ENCODE measurements at regions not wholly inside any gene's neighbourhood (a gene's known extent, or its start where the extent isn't known, plus 50 kb on each side); places are given as distances from the start of the nearest gene placed in this dataset.

DNA sequence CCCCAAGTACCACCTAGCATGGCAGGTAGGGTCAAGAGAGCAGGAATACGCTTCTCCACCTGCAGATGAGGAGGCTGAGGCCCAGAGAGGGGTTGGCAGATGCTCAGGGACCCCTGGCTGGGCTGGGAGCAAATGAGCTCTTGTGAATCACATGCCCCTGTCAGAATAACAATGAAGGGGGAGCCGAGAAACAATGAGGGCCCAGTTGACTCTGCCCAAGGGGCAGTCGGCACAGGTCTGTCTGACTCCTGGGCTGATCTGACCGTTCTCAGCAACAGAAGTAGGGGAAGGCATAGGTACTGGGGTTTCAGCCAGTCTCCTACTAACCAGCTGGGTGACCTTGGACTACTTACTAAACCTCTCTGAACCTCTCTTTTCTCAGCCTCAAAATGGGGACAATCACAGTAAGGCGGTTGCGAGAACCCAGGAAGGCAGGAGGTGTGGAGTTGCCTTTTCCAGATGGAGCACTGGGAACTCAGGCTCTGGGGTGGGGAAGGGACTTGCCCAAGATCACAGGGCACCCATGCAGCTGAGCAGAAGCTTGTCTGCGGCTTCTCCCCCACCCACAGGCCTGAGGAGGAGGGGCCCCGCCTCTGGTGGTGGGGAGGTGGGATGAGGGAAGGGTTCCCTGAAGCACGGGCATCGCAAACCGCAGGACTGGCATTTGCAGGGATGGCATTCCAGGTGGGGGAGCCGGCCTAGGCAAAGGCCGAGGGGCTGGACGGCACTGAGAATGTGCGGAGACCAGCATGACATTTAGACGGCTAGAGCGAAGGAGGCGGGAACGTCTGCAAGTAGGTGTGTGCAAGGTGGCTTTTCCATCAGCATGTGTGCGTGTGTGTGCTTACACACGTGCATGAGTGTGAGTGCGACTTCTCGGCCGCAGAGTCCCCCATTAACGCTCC, 163.0 kb downstream of the MN1 start:
- DNase-seq (ENCODE audit: low spot score): no peak

DNA sequence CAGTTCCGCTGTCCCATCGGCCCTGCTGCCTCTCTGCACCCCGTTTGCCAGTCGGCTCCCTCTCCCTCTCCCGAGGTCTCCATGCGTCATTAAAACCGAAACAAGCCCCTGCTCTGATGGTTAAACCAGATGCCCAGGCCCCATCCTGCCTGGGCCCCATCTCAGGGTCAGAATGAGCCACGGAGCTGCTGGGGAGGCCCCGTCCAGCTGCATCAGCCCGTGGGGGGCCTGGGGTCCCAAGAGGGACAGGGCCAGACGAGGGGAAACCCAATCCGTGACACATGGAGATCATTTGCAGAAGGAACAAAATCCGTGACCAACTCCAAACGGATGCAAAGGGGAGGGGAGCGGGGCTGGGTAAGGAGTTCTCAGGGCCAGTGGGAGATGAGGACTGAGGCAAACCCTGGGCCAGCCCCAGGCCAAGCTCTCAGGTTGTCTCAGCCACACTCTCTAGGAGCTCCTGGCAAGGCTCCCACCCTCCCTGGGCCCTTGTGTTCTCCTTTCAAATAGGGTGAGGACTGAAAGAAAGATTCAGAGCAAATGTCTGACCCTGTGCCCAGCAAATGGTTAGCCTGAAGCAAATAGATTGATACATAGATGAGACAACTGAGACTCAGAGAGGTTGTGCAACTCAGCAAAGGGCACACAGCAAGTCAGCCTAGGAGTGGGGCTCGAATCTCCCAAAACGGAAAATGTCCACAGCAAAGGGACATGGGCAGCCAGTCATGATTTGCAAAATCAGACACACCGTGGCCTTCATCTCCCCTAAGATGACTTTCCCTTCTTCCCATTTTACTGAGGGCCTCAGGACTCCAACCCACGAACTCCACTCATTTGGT, 162.1 kb downstream of the MN1 start:
- no peak for DNase-seq (ENCODE audit: low spot score)

DNA sequence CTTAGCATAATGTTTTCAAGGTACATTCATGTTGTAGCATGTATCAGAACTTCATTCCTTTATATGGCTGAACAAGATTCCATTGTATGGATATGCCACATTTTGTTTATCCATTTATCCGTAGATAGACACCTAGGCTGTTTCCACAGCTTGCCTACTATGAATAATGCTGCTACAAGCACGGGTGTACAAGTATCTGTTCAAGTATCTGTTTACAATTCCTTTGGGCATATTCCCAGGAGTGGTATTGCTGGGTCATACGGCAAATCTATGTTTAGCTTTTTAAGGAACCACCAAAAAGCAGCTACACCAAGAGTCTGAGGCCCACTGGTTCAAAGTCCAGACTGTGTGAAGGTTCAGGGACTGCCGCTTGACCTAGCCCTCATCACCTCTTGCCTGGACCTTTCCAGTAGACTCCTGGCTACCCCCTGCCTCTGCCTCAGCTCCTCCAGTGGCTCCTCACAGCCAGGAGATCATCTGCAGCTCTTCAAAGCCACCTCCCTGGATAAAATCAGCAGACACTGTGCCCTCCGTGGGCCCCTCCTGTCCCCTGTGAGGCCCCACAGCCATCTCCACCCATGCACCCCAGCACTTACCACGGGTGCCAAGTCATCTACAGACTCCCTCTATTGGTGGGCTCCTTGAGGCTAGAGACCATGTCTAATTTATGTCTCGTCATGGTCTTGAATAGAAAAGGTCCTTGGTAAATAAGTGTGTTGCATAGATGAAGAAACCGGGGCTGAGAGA, 160.3 kb downstream of the MN1 start:
- DNase-seq (ENCODE audit: low spot score): no peak

DNA sequence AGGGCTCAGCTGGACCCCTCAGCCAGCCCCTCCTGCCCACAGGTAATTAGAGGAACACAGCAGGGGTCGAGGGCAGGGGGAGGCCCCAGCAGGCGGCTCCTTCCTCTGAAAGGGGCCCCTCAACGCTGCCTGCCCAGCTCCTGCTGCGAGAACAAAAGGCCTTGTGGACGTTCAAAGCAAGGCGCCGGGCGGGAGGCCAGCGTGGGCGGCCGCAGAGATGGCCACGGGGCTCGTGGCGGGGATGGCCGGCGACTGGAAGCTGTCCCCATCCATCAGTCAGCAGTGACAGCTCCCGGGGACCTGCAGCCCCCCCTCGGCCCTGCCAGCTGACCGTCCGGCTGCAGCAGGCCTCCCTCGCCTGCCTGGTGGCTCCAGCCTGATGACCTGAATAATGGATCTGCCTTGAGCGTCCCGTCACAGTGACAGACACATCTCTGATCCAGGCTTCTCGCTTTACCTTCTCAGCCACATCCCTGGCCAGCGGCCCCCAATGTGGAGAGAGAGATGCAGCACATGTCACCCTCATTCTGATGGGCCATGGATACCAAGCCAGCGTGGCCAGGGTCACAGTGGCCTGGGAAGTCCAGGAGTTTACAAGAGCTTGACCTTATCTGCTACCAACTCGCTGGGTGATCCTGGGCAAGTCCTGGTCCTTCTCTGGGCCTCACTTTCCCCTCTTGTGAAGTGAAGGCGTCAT, 159.3 kb downstream of the MN1 start:
- no peak for DNase-seq (ENCODE audit: low spot score)

DNA sequence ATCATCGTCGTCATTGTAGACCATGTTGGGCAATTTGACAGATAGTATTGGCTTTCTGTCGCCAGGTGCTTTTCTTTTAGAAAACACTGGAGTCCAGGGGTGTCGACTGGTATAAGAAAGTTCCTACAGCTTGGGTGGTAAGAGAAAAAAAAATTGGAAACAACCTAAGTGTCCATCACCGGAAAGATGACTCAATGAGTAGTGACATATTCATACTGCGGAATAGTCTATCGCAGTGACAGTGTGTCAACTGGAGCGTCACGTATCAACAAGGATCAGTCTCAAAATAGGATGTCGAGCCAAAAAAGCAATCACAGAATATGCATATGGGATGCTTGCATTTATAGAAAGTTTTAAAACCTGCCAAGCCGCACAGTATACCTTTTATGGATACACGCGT, 157.6 kb downstream of the MN1 start:
- DNase-seq (ENCODE audit: low spot score): no peak

DNA sequence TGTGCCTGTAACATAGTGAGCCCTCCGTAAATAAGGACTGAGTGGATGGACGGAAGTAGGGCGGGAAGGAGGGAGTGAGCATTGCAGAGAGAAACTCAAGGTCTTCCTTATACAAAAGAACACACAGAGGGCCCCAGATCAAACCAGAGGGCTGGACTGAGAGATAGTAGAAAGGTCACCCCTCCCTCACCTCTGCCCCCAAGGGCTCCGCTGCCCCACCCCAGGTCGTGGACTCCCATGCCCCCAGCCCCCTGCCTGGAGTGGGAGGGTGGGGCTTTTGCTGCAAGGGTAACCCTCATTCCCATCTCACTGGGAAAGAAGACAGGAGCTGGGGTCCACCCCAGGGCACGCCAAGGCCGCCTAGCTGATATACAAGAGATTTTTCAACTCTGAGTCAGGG, 157.0 kb downstream of the MN1 start:
- DNase-seq (ENCODE audit: low spot score): no peak

DNA sequence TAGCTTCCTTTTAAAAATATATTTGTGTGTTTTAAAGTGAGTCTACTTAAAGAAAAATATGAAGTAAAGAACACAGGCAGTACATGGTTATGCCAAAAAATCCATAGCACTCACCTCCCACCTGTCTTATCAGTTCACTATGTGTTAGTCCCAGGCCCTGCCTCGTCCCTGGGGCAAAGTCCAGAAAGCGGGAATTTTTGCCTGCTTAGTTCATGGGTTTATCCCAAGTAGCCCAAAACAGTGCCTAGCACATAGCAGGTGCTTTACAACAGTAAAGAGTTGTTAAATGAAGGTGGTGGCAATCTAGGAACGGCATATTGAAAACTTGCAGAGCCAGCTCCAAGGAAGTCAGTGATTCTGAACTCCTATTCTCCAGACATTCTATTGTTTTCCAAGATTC, 154.0 kb downstream of the MN1 start:
- DNase-seq (ENCODE audit: low spot score): no peak

DNA sequence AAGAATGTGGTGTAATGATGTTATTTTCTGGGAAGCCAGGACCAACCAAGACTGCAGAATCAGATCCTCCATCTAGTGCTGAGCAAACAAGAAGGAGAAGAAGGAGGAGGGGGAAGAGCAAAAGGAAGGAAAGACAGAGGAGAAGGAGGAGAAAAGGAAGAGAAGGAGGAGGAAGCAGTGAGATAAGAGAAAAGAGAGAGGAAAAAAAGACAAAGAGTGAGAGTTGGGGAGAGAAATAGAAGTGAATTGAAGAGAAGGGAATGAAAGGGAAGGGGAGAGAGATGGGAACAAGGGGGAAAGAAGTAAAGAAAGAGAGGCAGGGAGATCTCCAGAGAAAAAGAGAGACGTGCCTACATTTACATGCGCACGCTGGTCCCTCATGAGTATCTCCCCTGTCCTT, 153.5 kb downstream of the MN1 start:
- DNase-seq (ENCODE audit: low spot score): no peak

DNA sequence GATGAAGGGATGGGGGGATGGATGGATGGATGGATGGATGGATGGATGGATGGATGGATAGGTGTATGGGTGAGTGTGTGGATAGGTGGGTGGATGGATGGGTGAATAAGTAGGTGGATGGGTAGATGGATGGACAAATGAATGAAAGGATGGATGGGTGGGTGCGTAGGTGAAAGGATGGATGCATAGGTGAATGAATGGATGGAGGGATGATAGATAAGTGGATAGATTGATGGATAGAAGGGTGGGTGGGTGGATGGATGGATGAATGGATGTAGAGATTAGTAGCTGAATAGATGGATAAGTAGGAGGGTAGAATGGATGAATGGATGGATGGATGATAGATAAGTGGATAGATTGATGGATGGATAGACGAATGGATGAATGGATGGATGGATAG, 152.7 kb downstream of the MN1 start:
- DNase-seq (ENCODE audit: low spot score): no peak

DNA sequence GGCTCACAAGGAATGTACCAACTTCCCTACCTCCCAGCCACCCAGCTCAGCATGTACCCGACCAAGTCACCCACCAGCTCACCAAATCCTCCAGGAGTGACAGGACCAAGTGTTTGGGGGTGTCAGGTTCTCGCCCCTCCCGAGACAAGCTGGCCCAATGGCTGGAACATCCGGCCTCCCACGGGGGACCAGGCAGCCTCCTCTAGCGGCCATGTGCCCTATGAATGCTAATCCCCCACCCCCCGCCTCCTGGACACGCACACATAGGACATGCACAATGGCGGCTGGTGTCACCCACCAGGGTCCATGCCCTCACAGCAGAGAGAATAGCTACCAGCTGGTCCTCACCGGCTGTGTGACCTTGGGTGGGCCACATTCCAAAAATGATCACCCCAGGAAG, 151.0 kb downstream of the MN1 start:
- no peak for DNase-seq (ENCODE audit: low spot score)

DNA sequence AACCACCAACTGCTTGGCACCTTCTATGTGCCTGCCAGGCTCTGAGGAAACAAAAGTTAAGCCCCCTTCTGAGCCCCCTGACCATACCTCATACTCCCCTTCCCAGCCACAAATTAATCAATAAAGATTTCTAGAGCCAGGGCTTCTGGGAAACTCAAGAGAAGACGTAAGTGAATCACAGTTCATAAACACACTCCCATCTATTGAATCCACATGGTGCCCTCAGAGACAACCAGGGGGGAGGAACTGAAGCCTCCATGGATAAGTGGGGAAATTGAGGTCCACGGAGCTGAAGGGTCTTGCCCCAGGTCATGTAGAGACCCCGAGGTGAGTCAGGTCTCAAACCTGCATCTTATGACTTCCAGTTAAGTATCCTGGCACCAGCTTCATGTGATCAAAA, 150.6 kb downstream of the MN1 start:
- DNase-seq (ENCODE audit: low spot score): no peak

DNA sequence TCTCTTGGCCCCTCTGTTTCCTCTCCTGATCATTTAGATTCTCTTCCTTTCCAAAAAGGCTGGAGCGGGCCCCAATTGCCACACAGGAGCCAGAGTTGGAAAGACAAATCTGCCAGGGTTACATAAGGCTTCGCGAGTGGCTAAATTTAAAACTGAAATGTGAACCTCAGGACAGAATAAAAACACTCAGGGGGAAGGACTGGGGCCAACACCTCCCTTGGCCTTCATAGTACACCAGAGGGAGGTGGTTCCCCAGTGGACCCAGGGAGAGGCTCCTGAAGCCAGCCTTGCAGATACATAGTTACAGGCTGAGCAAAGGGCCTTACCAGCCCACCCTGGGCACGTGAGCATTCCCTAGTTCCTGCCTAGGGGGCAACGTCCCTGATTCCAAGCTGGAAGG, 150.1 kb downstream of the MN1 start:
- no peak for DNase-seq (ENCODE audit: low spot score)

DNA sequence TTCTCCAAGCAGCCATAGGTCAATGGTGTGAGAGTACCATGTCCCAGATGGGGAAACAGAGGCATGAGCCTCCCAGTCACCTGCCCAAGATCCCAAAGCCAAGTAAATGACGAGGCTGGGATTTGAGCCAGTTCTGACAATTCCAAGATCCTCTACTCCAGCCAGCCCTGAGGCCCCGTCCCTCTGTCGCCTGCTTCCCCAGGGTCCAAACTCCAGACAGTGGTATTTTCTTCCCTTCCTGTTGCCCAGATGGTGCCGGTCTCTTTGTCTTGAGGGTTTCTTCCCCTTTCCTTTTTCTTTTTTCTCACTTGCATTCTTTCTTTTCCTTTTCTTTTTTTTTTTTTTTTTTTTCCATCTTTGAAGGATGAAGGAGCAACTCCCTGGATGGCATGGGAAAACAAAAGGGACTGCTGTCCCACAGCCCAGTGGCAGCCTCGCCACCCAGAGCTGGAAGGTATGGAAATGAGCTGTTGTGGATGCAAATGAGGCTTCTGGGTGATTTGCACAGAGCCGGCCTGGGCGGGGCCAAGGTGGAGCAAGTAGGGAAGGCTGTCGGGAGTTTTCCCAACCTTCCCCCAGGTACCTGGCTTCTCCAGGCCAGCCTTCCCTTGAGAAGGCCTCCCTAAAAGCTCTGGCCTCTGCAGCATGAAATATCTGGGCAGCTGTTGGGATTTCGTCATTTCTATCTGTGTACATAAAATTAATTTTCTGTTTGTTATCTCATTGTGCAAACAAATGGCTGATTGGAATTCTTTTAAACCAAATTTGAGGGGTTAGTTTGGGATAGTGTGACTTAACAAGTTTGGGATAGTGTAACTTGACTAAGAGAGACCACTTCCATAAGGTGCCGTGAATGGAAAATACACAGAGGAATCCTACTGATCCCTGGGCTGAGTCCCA, 146.8 kb downstream of the MN1 start:
- peak; percentile 34 for DNase-seq (ENCODE audit: low spot score)

DNA sequence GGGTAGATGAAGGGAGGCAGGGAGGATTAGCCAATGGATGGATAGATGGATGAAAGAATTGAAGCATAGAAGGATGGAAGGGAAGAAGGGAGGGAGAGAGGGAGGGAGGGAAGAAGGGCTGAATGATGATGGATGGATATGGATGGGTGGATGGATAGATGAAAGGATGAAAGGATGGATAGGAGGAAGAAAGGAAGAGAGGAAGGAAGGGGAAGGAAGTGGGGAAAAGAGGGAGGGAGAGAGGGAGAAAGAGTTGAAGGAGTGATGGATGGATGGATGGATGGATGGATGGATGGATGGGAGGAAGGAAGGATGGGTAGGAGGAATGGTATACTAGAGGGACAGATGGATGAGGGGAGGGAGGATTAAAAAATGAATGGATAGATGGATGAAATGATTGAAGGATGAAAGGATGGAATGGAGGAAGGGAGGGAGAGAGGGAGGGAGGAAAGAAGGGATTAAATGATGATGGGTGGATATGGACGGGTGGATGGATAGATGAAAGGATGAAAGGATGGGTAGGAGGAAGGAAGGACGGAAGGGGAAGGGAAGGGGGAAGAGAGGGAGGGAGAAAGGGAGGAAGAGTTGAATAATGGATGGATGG, 145.9 kb downstream of the MN1 start:
- DNase-seq (ENCODE audit: low spot score): no peak

DNA sequence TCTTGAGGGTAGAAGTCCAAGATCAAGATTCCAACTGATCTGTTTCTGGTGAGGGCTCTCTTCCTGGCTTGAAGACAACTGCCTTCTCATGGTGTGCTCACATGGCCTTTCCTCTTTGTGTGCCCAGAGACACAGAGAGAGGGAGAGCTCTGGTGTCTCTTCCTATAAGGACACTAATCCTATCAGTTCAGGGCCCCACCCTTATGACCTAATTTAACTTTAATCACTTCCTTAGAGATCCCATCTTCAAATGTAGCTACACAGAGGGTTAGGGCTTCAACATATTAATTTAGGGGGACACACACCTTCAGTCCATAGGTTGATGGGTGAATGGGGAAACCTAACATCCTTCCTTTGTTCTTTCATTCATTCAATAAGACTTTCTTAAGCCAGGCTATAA, 144.6 kb downstream of the MN1 start:
- no peak for DNase-seq (ENCODE audit: low spot score)

DNA sequence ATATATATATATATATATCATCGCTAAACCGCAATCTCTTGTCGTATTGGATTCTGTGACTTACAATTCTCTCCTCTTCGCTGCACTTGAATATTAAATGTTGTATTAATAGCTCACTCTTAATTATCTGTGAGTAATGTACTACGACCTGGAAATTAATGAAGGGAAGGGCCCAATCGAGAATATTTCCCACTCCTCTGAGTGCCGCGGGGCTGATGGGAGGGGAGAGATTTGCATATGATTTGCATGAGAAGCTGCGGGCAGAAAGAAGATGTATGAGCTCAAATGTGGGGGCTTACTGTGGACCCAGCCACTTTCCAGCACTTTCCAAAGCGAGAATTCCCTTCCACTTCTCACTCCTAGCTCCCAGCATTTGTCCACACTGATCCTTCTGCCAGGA, 141.2 kb downstream of the MN1 start:
- no peak for DNase-seq (ENCODE audit: low spot score)

DNA sequence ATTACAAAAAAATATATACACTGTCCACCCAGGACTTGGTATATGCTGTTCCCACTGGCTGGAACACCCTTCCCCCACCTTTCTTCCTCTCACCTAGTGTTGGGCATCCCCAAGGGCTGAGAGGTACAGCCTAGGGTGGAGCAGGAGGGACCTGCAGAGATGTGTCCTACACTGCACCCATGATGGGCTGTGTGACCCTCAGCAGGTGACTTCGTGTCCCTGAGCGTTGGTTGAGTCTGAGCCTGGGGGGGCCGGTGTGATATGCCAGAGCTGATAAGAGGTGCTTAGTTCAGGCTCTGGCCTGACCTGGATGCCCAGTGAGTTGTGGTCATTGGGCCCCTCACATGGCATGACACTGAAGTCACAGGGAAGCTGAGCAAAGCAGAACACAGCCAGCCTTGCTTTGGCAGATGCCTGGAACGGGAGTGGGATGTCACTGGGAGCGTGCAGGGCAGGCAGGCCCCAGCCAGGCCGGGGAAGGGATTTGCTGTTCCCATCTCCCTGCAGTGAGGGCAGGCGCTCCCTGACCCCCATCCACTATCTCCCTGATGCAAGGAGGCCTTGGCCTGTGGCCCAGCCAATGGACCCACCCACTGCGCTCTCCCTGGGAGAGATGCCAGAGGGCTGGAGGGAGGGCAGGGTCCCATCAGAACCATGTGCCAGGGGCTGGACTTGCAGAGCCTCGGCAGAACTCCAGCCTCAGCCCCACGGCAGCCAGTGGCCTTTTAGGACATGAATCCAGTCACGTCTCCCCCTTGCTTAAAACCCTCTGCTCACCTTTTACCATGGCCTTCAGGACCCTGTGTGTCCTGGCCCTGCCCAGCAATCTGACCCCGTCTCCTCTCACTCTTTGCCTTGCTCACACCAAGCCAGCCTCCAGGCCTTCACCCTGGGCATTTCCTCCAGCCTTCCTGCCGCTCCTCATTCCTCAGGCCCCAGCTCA, 138.9 kb downstream of the MN1 start:
- no peak for DNase-seq (ENCODE audit: low spot score)

DNA sequence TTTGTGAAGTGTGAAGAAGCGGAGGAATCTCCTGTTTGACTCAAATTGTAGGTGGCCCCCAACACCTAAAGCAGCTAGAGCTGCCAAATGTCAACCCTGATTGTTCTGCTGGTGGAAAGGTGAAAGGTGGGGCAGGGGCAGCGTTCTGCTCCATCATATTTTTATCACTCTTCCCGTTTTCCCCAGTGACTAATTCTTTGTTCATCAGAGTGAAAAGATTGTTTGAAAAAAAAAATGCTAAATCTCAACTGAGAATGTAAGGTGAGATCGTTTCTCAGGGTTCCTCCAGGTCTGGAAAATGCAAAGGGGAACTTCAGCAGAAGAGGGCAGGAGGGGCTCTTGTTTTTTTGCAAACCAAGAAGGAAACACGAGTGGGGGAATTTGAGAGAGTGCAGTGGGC, 137.7 kb downstream of the MN1 start:
- no peak for DNase-seq (ENCODE audit: low spot score)

DNA sequence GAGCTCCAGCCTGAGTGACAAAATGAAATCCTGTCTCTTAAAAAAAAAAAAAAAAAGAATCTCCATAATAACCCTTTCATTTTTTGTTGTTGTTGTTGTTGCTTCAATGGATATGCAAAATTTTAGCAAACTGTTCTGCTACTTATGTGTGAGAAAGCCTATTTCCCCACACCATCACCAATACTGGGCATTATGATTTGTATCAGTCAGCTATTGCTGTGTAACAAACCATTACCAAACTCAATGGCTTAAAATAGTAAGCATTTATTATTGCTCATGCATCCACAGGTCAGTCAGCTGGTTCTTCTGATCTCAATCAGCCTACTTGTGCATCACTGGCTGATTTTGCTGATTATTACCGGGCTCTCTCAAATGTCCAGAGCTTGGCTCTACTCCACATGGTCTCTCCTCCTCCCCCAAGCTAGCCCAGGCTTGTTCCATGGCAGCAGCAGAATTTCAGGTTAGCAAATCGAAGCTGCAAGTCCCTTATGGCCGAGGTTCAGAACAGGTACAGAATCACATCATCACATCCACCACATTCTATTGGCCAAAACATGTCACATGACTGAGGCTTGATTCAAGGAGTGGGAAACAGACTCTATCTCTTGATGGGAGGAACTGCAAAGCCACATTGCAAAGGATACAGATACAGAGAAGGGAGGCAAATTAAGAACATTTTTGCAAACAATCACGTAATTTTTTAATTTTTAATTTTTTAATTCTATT, 135.1 kb downstream of the MN1 start:
- DNase-seq (ENCODE audit: low spot score): no peak

Measured in SW480 (cell line).